T-helper 2 cell treated with Interferon-gamma antibody and Interleukin-4, amounts not matched to agents 5 μg/mL and 100 μg/mL, for 36 hours (primary cell): ENCODE measurements at regions not wholly inside any gene's neighbourhood (a gene's known extent, or its start where the extent isn't known, plus 50 kb on each side); places are given as distances from the start of the nearest gene placed in this dataset.
A peak's percentile ranks its signal among the peaks of the same experiment; 100 is the strongest.
"Not testable (repeated sequence)": the region's sequence is repeated elsewhere in the genome, so short reads cannot be mapped to it uniquely, and the experiment has no call there.

Experiments
- DNase-seq: peaks from one replicate; pipeline ENCODE4 v3.0.0; 2021; ENCODE audit warnings: low spot score
- H3K27ac Mint-ChIP-seq: one replicate; pipeline ENCODE4 v1.8.0; 2021; ENCODE audit warnings: mild to moderate bottlenecking, mixed read lengths
- H3K27me3 Mint-ChIP-seq: one replicate; pipeline ENCODE4 v1.8.0; 2021; ENCODE audit warnings: low read depth, mixed read lengths
- H3K36me3 Mint-ChIP-seq: one replicate; pipeline ENCODE4 v1.8.0; 2021; ENCODE audit warnings: low read depth, mixed read lengths
- H3K4me1 Mint-ChIP-seq: one replicate; pipeline ENCODE4 v1.8.0; 2021; ENCODE audit warnings: low read depth, mixed read lengths
- H3K4me3 Mint-ChIP-seq: one replicate; pipeline ENCODE4 v1.8.0; 2022; ENCODE audit warnings: mild to moderate bottlenecking, moderate library complexity, mixed read lengths
- H3K9me3 Mint-ChIP-seq: one replicate; pipeline ENCODE4 v1.8.0; 2021; ENCODE audit warnings: mixed read lengths

GRCh38 chr6:40879169-40879568 is 159.9 kb downstream of the UNC5CL start:
- no peak overlapping the region for H3K4me3 Mint-ChIP-seq
- no peak for DNase-seq
- no peak overlapping the region for H3K27ac Mint-ChIP-seq
- H3K9me3 Mint-ChIP-seq: no peaks in the 10 kb centered on the region
- H3K4me1 Mint-ChIP-seq: peaks cover 7% of the 10 kb centered on the region
- H3K36me3 Mint-ChIP-seq: no peaks in the 10 kb centered on the region
- H3K27me3 Mint-ChIP-seq: peaks cover 14% of the 10 kb centered on the region

- no peak overlapping the region for H3K27ac Mint-ChIP-seq
- H3K27me3 Mint-ChIP-seq: peaks cover 11% of the 10 kb centered on the region
- no peak overlapping the region for H3K4me3 Mint-ChIP-seq
- peak; percentile 32 for DNase-seq
- H3K4me1 Mint-ChIP-seq: peaks cover 7% of the 10 kb centered on the region
- H3K9me3 Mint-ChIP-seq: no peaks in the 10 kb centered on the region
- no peaks in the 10 kb centered on the region for H3K36me3 Mint-ChIP-seq
Measured at GRCh38 chr6:40877362-40877761, 161.7 kb downstream of the UNC5CL start.

- Mint-ChIP-seq H3K4me1 (peaks cover 4% of the 10 kb centered on the region), H3K9me3 (no peaks in the 10 kb centered on the region), H3K27ac (no peak overlapping the region), H3K4me3 (no peak overlapping the region), H3K36me3 (no peaks in the 10 kb centered on the region), H3K27me3 (peaks cover 11% of the 10 kb centered on the region)
- no peak for DNase-seq
Measured at GRCh38 chr6:40876336-40876735, 162.7 kb downstream of the UNC5CL start.

- H3K27ac Mint-ChIP-seq: no peak overlapping the region
- peaks cover 11% of the 10 kb centered on the region for H3K27me3 Mint-ChIP-seq
- H3K4me1 Mint-ChIP-seq: peaks cover 3% of the 10 kb centered on the region
- H3K36me3 Mint-ChIP-seq: no peaks in the 10 kb centered on the region
- H3K9me3 Mint-ChIP-seq: no peaks in the 10 kb centered on the region
- no peak overlapping the region for H3K4me3 Mint-ChIP-seq
- no peak for DNase-seq
Measured at GRCh38 chr6:40874495-40874894, 164.5 kb downstream of the UNC5CL start.

- Mint-ChIP-seq H3K9me3 (no peaks in the 10 kb centered on the region), H3K27me3 (peaks cover 8% of the 10 kb centered on the region), H3K27ac (no peak overlapping the region), H3K4me1 (no peaks in the 10 kb centered on the region), H3K36me3 (no peaks in the 10 kb centered on the region), H3K4me3 (no peak overlapping the region)
- DNase-seq: no peak
Measured at GRCh38 chr6:40871424-40871823, 167.6 kb downstream of the UNC5CL start.

- H3K27ac Mint-ChIP-seq, H3K36me3 Mint-ChIP-seq, H3K4me1 Mint-ChIP-seq, H3K9me3 Mint-ChIP-seq, DNase-seq, H3K27me3 Mint-ChIP-seq, H3K4me3 Mint-ChIP-seq: not testable (repeated sequence)
Measured at GRCh38 chr6:40868089-40868865, 170.7 kb downstream of the UNC5CL start.

GRCh38 chr6:40867527-40867926 is 171.5 kb downstream of the UNC5CL start:
- H3K36me3 Mint-ChIP-seq, H3K4me3 Mint-ChIP-seq, H3K27me3 Mint-ChIP-seq: not testable (repeated sequence)

GRCh38 chr6:40865259-40865658 is 173.8 kb downstream of the UNC5CL start:
- H3K36me3 Mint-ChIP-seq, H3K27ac Mint-ChIP-seq, H3K4me3 Mint-ChIP-seq, H3K9me3 Mint-ChIP-seq, H3K27me3 Mint-ChIP-seq, DNase-seq, H3K4me1 Mint-ChIP-seq: not testable (repeated sequence)

More at GRCh38 chr6:40867527-40867926, 171.5 kb downstream of the UNC5CL start:
- not testable (repeated sequence) for H3K27ac Mint-ChIP-seq, DNase-seq, H3K4me1 Mint-ChIP-seq, H3K9me3 Mint-ChIP-seq

GRCh38 chr6:40860443-40860842 is 178.6 kb downstream of the UNC5CL start:
- H3K4me1 Mint-ChIP-seq: no peaks in the 10 kb centered on the region
- H3K27ac Mint-ChIP-seq: no peak overlapping the region
- no peak overlapping the region for H3K4me3 Mint-ChIP-seq
- no peaks in the 10 kb centered on the region for H3K36me3 Mint-ChIP-seq
- peaks cover 5% of the 10 kb centered on the region for H3K27me3 Mint-ChIP-seq
- H3K9me3 Mint-ChIP-seq: no peaks in the 10 kb centered on the region
- no peak for DNase-seq

- Mint-ChIP-seq H3K4me1 (peaks cover 4% of the 10 kb centered on the region), H3K27me3 (peaks cover 5% of the 10 kb centered on the region), H3K9me3 (no peaks in the 10 kb centered on the region), H3K36me3 (no peaks in the 10 kb centered on the region), H3K27ac (no peak overlapping the region), H3K4me3 (no peak overlapping the region)
- DNase-seq: no peak
Measured at GRCh38 chr6:40856271-40856670, 182.8 kb downstream of the UNC5CL start.

- Mint-ChIP-seq H3K27ac (no peak overlapping the region), H3K4me1 (peaks cover 4% of the 10 kb centered on the region)
Measured at GRCh38 chr6:40855168-40855880, 183.7 kb downstream of the UNC5CL start.

GRCh38 chr6:40854592-40854991 is 184.4 kb downstream of the UNC5CL start:
- H3K36me3 Mint-ChIP-seq: no peaks in the 10 kb centered on the region
- peaks cover 4% of the 10 kb centered on the region for H3K4me1 Mint-ChIP-seq
- no peak overlapping the region for H3K4me3 Mint-ChIP-seq
- no peak for DNase-seq
- no peaks in the 10 kb centered on the region for H3K9me3 Mint-ChIP-seq
- H3K27ac Mint-ChIP-seq: no peak overlapping the region
- peaks cover 3% of the 10 kb centered on the region for H3K27me3 Mint-ChIP-seq

More at GRCh38 chr6:40855168-40855880, 183.7 kb downstream of the UNC5CL start:
- Mint-ChIP-seq H3K27me3 (peaks cover 5% of the 10 kb centered on the region), H3K36me3 (no peaks in the 10 kb centered on the region), H3K4me3 (no peak overlapping the region), H3K9me3 (no peaks in the 10 kb centered on the region)
- DNase-seq: no peak

- H3K9me3 Mint-ChIP-seq: no peaks in the 10 kb centered on the region
Measured at GRCh38 chr6:40852779-40853373, 186.1 kb downstream of the UNC5CL start.

GRCh38 chr6:40849546-40849945 is 189.5 kb downstream of the UNC5CL start:
- Mint-ChIP-seq H3K36me3 (no peaks in the 10 kb centered on the region), H3K27me3 (peaks cover 9% of the 10 kb centered on the region), H3K9me3 (no peaks in the 10 kb centered on the region), H3K27ac (no peak overlapping the region), H3K4me3 (no peak overlapping the region), H3K4me1 (peaks cover 4% of the 10 kb centered on the region)
- no peak for DNase-seq

More at GRCh38 chr6:40852779-40853373, 186.1 kb downstream of the UNC5CL start:
- DNase-seq: no peak
- H3K4me3 Mint-ChIP-seq: no peak overlapping the region
- no peaks in the 10 kb centered on the region for H3K27me3 Mint-ChIP-seq
- H3K4me1 Mint-ChIP-seq: peaks cover 4% of the 10 kb centered on the region
- no peaks in the 10 kb centered on the region for H3K36me3 Mint-ChIP-seq
- no peak overlapping the region for H3K27ac Mint-ChIP-seq
